GM19043 (cell line): ENCODE measurements at regions not wholly inside any gene's neighbourhood (a gene's known extent, or its start where the extent isn't known, plus 50 kb on each side); places are given as distances from the start of the nearest gene placed in this dataset.

Experiments used
- ATAC-seq: cut with Tn5 transposase; IDR thresholded peaks from one replicate; pipeline ENCODE4 v1.9.1; 2021; ENCODE audit warnings: low read depth; ENCODE audit not compliant: unreplicated experiment

DNA sequence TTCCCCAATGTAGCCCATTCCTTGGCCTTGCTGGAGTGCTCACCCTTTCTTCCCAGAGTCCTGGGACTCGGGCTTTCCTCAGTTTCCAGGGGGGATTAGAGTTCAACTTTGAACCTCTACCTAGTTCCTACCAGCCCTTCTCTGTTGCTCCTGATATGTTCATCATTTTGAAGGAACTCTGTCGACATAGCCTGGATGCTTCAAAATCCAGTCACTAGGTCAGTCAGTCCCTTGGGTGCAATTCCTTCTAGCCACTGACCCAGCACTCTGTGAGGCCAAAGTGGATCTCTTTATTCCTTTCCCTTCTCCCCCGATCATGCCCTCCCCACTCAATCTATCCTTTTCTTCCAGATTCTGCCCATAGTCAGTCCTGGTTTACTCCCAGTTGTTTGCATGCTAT lies 72.3 kb upstream of the TMCC3 start:
- no peak for ATAC-seq

DNA sequence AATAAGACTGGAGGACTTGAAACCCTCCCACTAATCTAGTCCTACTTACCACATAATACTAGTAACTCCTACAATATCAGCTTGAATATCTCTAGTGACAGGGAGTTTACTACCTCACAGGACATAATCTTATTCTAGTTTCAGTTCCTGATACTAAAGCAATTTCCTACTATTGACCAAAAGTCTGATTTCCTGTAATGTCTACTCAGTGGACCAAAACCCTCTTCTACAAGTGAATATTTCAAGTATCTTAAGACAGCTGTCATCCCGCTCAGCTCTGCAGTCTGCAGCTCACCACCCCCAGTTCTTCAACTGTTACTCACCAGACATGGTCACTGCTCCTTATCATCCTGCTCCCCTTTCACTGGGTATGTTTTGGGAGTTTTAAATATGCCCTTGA lies 70.8 kb upstream of the TMCC3 start:
- peak; percentile 88 for ATAC-seq

DNA sequence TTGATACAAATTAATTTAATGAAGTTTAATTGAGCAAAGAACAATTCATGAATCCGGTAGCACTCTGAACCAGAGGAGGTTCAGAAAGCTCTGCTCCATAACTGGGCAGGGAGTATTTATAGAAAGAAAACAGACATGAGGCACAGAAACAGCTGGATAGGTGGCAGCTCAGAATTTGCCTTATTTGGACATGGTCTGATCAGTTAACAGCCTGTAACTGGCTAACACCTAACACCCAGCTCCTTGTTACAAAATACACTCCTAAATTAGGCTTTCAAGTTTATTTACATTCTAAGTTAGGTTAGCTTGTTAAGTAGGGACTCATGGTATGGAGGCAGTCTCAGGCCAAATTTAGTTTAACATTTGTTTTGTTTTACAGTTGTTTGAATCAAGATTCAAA lies 67.8 kb upstream of the TMCC3 start:
- no peak for ATAC-seq

DNA sequence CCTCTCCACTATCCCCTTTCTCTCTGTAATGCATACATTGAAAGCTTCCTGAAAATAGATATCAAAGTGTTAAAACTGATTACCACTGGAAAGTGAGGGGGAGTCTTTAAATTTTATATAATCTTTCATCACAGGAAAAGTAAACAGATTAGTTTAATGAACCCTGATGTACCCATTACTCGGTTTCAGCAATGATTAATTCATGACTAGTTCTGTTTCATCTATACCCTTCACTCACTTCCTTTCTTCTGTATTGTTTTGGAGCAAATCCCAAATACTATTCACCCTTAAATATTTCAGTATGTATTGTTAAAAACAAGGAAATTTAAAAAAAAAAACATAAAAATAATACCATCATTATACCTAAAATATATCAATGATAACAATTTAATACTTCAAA lies 67.3 kb upstream of the TMCC3 start:
- ATAC-seq: no peak

DNA sequence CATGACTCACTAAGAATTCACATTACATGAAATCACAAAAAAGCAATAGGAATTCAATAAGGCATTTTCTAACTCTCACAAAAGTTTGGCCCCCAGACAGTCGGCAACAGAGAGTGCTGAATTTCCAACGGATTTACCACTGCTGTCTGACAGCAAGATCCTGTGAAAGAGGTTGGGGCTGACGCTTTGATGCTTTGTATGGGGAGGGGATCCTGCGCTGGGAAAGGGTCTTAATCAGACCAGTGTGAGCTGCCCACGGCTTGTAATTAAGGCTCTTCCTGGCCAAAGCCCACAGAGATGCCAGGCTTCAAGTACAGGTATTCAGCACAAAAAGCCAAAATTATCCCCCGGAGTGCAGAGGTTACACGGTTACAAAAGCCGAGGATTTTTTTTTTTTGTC lies 66.8 kb upstream of the TMCC3 start:
- no peak for ATAC-seq

DNA sequence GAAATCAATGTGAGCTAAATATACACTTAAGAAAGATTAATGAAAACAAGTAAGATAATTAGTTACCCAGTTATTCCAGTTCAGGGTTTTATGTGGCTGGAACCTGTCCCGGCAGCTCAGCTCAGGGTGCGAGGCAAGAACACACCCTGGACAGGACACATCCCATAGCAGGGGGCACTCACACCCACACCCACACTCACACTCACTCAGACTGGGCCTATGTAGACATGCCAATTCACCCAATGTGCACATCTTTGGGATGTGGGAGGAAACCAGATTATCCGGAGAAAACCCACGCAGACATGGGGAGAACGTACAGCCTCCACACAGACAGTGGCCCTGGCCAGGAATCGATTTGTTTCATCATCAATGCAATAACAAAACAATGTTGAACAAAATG lies 66.0 kb upstream of the TMCC3 start:
- ATAC-seq: no peak

DNA sequence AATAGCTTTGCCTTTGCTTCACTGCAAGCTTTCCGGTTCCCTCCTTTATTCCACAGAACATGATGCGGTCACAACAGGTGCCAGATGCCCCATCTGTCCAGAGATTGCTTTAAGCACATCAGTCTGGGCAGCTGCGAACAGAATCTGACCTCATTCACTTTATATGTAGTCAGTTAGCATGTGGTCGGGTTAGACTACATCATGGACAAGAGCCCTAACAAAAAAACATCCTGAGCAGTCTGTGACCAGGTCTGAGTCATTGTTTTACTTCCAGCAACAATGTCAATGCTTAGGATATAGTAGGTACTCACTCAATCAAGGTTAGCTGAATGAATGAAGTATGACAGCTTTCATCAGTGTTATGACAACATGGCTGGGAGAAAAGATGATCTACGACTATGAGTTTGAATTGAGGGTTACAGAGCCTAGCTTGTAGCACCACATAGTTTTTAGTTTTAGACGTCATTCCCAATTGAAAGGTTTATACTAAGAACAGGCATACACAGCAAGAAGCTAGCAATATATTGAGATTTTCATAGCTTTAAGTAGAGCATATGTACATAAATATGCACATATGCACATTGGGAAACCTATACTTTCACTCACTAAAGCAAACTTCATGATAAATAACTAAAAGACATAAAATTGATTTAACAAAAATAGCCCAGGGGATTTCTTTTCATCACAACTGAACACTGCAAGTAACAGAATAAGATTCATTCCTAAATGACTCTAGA lies 64.2 kb upstream of the TMCC3 start:
- ATAC-seq: no peak

DNA sequence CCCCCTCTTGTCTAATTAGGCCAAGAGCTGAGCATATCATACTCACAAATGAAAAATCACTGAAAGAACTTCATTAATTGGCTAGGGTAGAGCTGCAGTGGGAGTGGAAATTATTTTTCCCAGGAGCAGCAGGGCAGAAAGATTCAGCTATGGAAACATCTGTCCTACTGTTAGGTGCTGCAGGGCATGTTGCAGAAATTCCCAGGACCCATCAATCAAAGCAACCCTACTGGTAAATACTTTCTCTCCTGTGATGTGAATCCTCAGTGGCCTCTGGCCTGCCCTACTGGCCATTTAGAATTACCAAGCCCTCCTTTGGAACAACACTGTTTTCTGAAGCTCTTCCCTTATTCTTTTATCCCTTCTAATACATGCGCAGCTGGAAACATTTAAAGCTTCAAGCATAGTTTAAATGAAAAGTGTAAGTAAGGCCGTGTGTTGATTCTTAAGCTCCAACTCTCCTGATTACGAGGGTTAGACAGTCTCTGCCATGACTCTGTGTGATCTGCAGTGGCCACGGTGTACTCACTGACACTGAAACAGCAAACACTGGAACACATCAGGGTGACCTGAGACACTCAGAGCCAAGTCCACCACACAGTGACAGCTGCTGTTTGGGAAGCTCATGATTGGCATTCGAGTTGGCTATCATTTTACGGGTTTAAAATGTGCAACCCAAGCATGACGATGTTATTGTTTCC lies 62.6 kb upstream of the TMCC3 start:
- ATAC-seq: no peak

DNA sequence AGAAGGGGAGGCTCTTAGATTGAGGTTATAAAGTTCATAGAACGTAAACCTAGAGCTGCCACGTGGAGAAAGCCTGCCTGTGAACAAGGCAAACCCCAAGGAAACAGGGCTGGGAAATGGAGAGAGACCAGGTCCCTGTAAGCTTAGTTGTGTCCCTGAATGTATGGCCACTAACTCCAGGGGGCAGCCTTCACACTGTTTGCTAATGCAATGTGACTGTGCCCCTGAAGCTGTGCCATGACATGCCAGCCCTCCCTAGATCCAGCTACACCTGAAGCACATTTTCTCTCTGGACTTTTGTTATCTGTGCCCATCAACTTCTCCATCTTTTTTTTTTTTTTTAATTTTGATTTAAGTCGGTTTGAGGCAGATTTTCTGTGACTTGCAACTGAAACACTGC lies 60.6 kb upstream of the TMCC3 start:
- no peak for ATAC-seq

DNA sequence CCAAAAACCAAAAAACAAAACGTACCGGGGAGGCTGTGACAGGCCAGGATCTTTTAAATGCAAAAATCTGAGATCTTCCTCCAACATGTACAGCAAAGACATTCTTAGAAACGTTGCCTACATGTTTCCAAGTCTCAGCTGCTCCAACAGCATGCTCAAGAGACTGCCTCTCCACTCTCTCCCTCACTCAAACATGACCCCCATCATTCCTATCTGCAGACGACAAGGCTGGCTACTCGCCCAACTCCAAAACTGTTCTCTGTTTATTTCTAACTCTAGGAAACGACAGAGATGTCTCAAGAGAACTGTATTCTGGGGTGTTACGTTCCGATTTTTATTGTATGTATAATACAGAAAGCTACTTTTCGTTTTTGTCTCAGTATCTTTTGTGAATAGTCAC lies 57.5 kb upstream of the TMCC3 start:
- ATAC-seq: no peak

DNA sequence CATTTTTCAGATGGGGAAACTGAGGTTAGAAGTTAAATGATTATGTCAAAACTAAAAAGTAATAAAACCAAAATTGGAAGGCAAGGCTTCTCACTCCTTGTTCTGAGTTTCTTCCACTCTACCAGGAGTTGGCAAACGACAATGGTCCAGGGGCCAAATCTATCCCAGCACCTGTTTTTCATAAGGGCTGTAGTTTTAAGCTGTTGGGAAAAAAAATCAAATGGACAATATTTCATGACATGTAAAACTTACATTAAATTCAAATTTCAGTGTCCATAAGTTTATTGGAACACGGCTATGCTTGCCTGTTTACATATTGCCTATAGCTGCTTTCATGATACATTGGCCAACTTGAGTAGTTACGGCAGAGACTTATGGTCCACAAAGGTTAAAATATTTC lies 56.7 kb upstream of the TMCC3 start:
- no peak for ATAC-seq

DNA sequence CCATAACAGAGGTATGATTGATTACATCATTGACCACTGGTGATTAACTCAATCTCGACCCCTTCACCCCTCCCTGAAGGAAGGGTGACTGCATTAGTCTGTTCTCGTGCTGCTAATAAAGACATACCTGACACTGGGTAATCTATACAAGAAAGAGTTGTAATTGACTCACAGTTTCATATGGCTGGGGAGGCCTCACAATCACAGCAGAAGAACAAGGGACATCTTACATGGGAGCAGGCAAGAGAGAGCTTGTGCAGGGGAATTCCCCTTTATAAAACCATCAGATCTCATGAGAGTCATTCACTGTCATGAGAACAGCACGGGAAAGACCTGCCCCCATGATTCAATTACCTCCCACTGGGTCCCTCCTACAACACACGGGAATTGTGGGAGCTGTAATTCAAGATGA lies 55.9 kb upstream of the TMCC3 start:
- ATAC-seq: peak; percentile 65

DNA sequence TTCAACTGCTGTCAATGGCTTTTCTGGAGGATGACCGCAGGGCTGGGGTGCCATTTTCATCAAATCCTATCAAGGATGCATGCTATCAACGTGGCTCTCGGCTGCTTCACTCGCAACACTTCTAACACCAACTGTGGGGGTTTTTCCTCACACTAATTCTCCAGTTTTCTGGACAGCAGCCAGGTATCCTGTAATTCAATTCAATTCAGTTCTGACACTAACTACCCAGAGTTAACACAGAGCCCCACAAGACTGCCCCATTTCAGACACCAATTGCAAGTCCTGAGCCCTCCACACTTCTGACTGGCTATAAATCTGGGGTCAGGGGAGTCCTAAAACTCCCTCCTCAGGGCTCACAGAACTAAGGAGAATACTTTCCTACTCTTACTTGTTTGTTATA lies 55.3 kb upstream of the TMCC3 start:
- ATAC-seq: no peak

DNA sequence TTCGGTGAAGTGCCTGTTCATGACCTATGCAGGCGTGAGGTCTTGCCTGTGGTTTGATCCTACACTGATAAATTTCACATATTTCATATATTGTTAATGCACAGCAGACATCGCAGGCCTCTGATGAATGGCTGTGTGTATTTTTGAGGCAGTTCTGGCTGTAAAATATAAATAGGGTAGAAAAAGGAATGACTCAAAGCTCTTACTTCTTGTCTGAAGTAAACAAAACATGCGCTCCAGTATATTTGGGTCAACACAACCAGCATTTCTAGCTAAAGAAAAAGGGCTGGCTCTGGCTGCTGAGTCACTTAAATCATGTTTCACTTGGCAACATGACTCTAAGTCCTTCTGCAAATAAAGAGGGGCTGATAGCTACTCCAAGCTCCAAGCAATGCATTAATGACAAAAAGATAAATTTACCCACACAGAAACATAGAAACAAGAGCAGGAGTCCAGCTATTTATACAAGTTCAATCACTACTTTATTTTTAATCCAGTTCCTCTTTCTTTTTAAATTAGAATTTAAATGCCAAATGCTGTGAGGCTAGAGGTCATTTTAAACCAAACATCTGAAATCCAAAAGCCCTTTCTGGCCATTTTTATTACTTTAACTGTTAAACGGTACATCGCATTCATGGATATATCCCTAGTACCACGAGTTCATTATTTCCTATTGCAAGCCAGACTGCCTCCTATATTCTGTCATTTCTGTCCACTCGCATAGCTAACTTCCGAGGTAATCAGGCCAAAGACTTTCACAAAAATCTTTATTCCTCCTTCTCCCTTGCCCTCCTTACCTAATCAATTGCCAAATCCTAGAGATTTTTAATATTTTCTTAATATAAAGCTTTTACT lies 54.3 kb upstream of the TMCC3 start:
- no peak for ATAC-seq

DNA sequence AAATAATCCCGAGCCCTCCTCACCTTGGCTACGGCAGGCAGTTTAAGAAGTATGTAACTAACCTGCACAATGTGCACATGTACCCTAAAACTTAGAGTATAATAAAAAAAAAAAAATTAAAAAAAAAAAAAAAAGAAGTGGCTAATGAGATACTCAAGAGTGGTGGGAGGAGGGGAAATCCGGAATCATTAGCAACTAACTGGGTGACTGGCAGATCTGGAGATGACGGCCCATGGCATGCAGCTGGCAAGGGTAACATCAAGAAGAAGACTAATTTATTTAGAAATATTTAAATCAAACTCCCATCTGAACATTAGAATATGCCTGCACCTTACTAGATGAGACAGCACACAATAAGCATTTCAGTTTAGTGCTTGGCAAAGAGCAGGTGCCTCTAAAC lies 52.3 kb upstream of the TMCC3 start:
- no peak for ATAC-seq

DNA sequence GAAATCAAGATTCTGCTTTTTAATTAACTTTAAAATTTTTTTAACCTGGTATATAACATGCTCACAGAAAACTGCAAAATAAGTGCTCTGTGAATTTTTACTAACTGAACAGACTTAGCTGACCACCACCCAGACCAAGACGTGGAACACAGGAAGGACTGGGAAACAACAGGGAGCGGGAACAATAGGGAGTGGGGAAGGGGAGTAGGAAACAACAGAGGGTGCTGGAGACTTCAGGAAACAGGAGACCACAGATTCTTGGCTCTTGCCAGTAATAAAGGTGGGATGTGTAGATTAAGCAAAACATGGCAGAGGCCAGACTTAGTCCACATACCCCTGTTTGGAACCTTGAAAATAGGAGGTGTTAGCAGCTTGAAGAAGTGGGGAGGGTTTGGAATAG lies 51.4 kb upstream of the TMCC3 start:
- no peak for ATAC-seq

DNA sequence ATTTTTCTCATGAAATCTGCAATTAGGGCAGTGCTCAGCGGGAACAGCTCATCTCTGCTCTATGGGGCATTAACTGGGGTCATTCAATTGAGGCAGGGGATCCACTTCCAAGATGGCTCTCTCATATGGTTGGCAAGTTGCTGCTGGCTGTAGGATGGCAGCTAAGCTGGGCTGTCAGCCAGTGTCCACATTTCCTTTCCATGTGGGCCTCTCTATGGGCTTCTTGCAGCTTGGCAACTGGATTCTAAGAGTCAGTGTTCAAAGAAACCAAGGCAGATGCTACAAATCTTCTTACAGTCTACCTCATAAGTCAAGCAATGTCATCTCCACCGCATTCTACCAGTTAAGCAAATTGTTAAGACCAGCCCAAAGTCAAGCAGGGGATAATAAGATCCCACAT lies 50.3 kb upstream of the TMCC3 start:
- no peak for ATAC-seq
